Brain pericyte (primary cell): ENCODE measurements at regions not wholly inside any gene's neighbourhood (a gene's known extent, or its start where the extent isn't known, plus 50 kb on each side); places are given as distances from the start of the nearest gene placed in this dataset.
"Not testable (repeated sequence)": the region's sequence is repeated elsewhere in the genome, so short reads cannot be mapped to it uniquely, and the experiment has no call there.

ENCODE experiments used
- DNase-seq: peaks from one replicate; pipeline ENCODE4 v3.0.0-alpha.2; 2012; ENCODE audit warnings: low read depth, low spot score

DNA sequence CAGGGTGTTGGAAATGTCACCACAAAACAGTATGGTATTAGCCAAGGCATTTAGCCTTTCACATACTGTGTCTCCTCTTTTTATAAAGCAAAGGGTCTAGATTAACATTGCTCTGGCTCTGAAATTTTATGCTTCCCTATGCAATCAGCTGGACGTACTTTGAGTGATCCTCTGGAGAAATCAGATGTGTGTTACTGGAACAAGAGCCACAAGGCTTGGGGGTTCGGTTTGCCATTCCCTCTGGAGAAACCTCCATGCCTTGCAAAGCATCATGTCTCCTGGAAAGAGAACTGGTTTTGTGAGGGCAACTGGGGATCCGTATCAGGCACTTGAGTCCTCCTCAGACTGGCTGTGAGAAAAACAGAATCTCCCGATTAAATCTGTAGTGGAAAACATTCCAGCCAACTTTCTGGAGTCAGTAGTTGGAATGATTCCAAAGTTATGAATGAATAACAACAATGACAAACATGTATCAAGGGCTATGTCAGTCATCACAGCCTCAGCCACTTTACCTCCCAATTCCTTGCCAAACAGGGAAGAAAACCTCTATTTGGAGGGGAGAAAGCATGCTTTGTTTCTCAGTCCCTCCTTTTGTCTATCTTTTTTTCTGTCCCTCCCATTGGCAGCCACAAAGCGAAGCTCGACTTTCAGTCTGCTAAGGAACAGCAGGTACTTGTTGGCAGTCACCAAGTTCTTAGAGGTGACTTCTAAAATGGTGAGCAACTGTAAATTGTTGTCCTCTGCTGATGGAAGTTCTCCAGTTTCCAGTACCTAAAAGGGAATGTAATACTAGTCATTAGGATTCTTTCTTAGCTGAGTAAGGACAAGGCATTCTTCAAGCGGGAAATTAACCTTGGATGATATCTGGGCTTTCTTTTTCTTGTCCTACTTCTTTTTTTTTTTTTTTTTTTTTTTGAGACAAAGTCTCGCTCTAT, 864.8 kb upstream of the AUTS2 start:
- no peak for DNase-seq

- no peak for DNase-seq
Measured at GRCh38 chr7:68734431-68734830, 863.8 kb upstream of the AUTS2 start.

DNA sequence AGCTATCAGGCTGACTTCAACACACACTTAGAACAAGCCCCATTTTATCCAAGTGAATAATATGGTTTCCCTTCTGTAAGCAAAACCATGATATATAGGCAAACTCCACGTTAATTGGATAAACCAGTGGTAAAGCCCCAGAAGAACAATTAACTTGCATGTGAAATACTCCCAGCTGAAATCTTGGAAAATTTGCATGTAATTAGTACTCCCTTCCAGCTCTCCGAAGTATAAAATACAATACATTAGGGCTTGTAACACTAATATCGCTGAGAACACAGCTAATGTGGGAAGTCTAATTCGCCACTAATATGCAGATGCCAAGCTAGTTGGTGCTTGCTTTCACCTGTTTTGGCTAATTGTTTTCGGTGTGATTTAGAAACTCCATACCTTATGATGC, 859.0 kb upstream of the AUTS2 start:
- DNase-seq, result no peak

DNA sequence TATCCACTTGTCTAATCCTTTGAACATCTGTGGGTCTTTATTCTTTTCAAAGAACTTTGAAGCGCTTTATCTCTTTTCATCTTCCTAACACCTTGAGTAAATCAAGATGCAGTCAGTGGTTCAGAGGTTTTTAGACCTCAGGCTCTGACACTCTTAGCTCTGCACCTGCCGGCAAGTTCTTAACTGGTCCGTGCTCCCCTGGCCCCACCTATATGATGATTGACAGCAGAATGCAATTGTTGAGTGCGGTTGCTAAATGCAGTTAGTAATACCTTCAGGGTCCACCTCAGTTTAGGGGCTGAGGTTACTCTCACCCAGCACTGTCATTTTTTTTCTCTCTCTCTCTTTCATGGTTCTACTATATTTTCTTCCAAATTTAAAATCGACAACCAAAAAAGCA, 854.2 kb upstream of the AUTS2 start:
- no peak for DNase-seq

DNA sequence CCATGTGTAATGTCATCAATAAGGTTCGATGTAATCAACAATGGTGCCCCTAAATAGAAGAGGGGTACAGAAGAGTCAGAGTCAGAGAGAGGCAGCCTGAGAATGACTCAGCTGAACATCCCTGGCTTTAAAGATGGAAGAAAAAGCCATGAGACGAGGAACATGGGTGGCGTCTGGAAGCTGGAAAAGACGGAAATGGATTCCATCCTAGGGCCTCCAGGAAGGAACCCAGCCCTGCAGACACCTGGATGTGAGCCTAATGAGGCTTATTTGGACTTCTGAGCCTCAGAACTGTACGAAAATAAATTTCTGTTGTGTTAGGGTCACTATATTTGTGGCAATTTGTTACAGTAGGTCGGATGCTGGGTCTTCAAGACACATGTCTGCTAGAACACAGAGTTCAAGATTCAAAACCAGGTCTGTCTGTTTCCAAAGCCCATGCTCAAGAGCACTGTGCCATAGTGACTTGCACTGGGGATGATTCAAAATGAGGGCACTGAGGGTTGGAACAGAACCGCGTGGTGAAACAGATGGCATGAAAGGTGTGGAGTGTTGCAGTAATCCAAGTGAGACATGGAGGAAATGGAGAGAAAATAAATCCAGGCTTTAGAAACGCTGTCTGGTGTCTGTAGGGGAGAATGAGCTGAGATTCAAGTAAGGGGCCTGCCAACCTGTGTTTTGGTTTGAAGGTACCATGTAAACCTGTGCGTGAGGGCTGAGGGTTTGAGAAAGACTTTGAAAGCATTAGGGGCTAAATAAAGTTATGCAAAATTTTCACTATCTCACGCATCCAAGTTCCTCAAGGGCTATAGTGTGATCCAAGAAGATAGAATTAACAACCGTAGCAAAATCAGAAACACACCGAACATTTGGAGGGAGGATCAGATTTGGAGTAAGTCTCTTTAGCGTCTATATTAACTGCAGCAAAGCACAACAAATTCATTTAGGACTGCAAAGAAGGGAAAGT, 849.1 kb upstream of the AUTS2 start:
- DNase-seq, result no peak

- no peak for DNase-seq
Measured at GRCh38 chr7:68752485-68753178, 845.6 kb upstream of the AUTS2 start.

DNA sequence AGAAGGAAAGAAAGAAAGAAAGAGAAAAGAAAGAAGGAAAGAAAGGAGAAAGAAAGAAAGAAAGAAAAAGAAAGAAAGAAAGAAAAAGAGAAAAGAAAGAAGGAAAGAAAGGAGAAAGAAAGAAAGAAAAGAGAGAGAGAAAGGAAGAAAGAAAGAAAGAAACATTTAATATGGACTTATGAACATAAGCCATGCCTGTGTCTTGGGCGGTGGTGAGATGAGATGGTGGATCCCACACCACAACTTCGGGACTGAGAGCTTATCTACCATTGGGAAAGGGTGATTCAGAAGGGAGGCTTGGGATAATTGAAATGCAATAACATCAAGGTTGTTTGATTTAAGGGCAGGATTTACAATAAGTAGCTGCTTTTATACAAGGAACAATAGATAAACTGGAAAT, 843.9 kb upstream of the AUTS2 start:
- no peak for DNase-seq

- DNase-seq, result no peak
Measured at GRCh38 chr7:68756986-68757495, 841.2 kb upstream of the AUTS2 start.

- DNase-seq, result no peak
Measured at GRCh38 chr7:68760556-68760955, 837.7 kb upstream of the AUTS2 start.

DNA sequence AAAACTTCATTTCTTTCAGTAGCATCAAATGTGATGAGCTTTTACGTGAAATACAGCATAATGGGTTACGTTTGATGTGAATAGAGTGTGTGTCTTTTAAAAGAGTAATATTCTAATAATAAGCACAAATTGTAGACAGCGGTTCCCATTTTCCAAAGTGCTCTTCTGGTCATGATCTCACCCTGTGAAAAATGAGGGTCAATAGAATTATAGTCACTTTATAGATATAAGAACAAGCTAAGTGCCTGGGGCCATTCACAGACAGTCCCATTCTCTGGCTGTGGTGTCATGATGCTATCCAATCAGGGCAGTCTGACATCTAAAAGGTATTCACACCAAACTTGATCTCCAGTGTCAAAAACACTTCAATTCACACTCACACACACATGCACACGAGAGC, 830.8 kb upstream of the AUTS2 start:
- DNase-seq, result no peak

- no peak for DNase-seq
Measured at GRCh38 chr7:68770649-68771048, 827.6 kb upstream of the AUTS2 start.

- DNase-seq, result no peak
Measured at GRCh38 chr7:68776326-68776725, 821.9 kb upstream of the AUTS2 start.

DNA sequence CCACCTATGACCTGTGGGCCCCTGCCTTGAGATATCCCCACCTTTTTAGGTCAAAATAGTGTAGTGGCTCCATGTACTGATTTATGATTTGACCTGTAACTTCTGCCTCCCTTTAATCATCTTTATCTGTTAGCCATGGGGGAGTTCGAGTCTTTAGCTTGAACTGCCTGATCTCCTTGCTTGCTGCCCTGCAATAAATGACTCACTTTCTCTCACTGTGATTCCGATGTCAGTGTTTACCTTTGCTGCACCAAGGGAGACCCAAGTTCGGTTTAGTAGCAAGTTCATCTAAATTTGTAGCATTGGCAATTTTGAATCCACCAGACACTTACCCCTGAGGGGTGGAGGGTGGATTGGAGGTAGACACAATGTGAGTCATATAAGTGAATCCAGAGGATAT, 814.6 kb upstream of the AUTS2 start:
- no peak for DNase-seq

DNA sequence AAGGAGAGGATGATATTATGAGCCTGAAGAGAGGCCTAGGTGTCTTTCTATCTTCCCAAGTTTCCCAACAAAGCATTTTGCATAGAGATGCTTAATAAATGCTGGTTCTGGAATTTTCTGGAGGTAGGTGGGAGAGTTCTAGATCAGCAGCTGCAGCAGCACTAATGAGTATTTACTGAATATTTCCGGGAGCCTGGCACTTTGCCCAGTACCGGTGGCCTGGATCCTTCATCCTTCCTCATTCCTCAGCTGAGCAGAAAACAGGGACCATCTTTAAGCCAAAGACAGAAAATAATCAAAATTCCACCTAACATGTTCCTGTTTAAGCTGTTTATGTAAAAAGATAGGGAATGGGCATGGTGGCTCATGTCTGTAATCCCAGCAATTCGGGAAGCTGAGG, 813.2 kb upstream of the AUTS2 start:
- DNase-seq, result no peak

GRCh38 chr7:68787566-68787965, 810.7 kb upstream of the AUTS2 start:
- no peak for DNase-seq

GRCh38 chr7:68788529-68788928, 809.7 kb upstream of the AUTS2 start:
- DNase-seq, result not testable (repeated sequence)

DNA sequence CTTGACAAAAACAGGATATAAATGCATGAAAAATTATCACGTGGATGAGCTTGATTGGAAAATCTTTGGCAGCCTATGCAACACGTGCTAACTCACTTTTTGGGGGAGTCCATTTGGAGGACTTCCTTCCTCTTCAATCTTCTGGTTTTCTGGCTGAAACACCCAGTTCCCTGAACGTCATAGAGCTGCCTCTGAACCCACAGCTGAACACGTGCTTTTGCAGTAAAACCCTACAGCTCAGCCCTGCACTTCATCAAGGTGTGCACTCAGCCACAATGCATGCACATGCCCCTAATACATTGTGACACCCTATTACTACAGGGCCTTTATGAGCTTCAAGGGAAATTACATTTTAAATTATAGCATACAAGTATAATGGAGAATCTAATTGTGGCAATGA, 808.7 kb upstream of the AUTS2 start:
- DNase-seq, result no peak

GRCh38 chr7:68792351-68792750, 805.9 kb upstream of the AUTS2 start:
- no peak for DNase-seq

DNA sequence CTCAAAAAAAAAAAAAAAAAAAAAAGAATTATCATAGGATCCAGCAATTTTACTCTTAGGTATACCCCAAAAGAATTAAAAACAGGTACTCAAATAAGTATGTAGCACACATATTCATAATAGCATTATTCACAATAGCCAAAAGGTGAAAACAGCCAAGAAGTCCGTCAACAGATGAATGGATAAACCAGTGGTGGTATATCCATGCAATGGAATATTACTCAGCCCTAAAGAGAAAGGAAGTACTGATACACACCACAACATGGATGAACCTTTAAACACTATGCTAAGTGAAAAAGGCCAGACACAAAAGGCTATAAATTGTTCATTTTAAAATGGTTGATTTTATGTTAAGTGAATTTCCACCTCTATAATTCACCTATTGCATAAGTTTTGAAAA, 804.8 kb upstream of the AUTS2 start:
- DNase-seq, result no peak

DNA sequence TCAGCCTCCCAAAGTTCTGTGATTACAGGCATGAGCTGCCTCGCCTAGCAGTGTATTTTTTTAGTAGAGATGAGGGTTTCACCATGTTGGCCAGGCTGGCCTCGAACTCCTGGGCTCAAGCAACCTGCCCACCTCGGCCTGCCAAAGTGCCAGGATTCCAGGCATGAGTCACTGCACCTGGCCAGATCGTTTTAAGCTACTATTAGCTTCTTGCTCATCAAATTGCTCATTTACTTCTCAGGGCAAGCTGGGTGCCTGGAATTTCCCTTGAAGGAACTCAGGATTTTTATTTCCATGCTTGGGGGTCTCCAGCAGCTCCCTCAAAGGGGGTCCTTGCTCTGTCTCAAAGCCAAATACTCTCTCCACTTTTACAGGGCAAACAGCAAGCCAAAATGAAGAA, 798.0 kb upstream of the AUTS2 start:
- no peak for DNase-seq

DNA sequence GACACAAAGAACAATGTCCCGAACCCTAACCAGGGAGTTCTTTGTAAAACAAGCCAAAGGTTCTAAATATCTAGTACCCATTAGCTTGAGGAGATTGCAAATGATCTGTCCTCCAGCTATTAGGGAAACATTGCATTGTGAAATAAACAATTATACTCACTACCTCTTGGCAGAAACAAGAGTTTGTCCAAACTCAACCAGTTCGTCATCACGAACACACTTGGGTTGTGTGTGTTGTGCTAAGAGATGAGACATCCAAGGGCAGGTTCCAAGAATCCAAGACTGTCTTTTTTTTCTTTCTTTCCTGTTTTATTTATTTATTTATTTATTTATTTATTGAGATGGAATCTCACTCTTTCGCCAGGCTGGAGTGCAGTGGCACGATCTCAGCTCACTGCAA, 793.1 kb upstream of the AUTS2 start:
- no peak for DNase-seq

GRCh38 chr7:68807666-68808065, 790.6 kb upstream of the AUTS2 start:
- DNase-seq, result no peak
